H1 (cell line): ENCODE measurements at regions not wholly inside any gene's neighbourhood (a gene's known extent, or its start where the extent isn't known, plus 50 kb on each side); places are given as distances from the start of the nearest gene placed in this dataset.

Experiments
- CTCF ChIA-PET: fragments of 300-600 bp; sonication (Branson Sonifier 250); formaldehyde crosslinking; loops from one replicate; lab custom pipeline; 2021; ENCODE audit not compliant: partially characterized antibody; lab: Charles Lee
- POLR2A ChIA-PET: fragments of 300-600 bp; sonication (Branson Sonifier 250); formaldehyde crosslinking; loops from one replicate; lab custom pipeline; 2021; ENCODE audit warnings: inconsistent platforms; ENCODE audit not compliant: partially characterized antibody; lab: Charles Lee
- DNase-seq, 2 experiments: peaks; one replicate each; pipeline versions ENCODE4 v3.0.0 to v3.0.0-alpha.2; 2010 to 2022; ENCODE audit warnings: low spot score in 2 of 2, low read depth in 1 of 2, mixed read lengths in 1 of 2
- FAIRE-seq: peaks from 2 replicates; lab custom pipeline; 2011; peaks lifted over from hg19 to GRCh38; lab: Jason Lieb, UNC
- H2AFZ ChIP-seq: 2 replicates; pipeline ENCODE4 v1.8.1; 2012; ENCODE audit warnings: low read length, inconsistent platforms
- H2AK5ac ChIP-seq: 2 replicates; pipeline ENCODE4 v1.6.1; 2013; ENCODE audit warnings: low read depth, low read length
- H2BK120ac ChIP-seq: replicated peaks from 2 replicates; pipeline ENCODE3; 2013; ENCODE audit warnings: low read depth, low read length, inconsistent platforms
- H2BK12ac ChIP-seq: 2 replicates; pipeline ENCODE4 v1.6.1; 2013; ENCODE audit warnings: low read depth, low read length
- H2BK15ac ChIP-seq: 2 replicates; pipeline ENCODE4 v1.6.1; 2013; ENCODE audit warnings: low read length
- H2BK20ac ChIP-seq: 2 replicates; pipeline ENCODE4 v1.6.1; 2013; ENCODE audit warnings: low read length
- H2BK5ac ChIP-seq: 2 replicates; pipeline ENCODE4 v1.6.1; 2013; ENCODE audit warnings: low read depth, low read length
- H3K14ac ChIP-seq: 2 replicates; pipeline ENCODE4 v1.6.1; 2013; ENCODE audit warnings: inconsistent platforms; ENCODE audit not compliant: insufficient read length
- H3K18ac ChIP-seq: 2 replicates; pipeline ENCODE4 v1.6.1; 2013; ENCODE audit warnings: low read length; ENCODE audit errors: extremely low read depth
- H3K23ac ChIP-seq: 2 replicates; pipeline ENCODE4 v1.6.1; 2013; ENCODE audit warnings: inconsistent platforms; ENCODE audit not compliant: insufficient read length
- H3K23me2 ChIP-seq: 2 replicates; pipeline ENCODE4 v1.6.1; 2013; ENCODE audit warnings: low read depth, low read length
- H3K27ac ChIP-seq: 2 replicates; pipeline ENCODE4 v1.6.1; 2011; ENCODE audit warnings: low read depth, low read length, inconsistent platforms
- H3K27me3 ChIP-seq, 4 experiments: replicated peaks in 1 of 4; 1 replicate in 1 of 4; 2 replicates in 3 of 4; pipeline versions ENCODE4 v1.6.1 to v1.8.1; 2011 to 2013; ENCODE audit warnings: low read length in 3 of 4, mild to moderate bottlenecking in 3 of 4, inconsistent platforms in 2 of 4, mixed read lengths in 2 of 4, moderate library complexity in 1 of 4; ENCODE audit not compliant: control insufficient read depth in 3 of 4, insufficient read depth in 3 of 4; ENCODE audit errors: extremely low read depth in 1 of 4
- H3K36me3 ChIP-seq, 4 experiments: 2 replicates each; pipeline versions ENCODE4 v1.6.1 to v1.8.1; 2011 to 2013; ENCODE audit warnings: mild to moderate bottlenecking in 4 of 4, low read length in 3 of 4, moderate library complexity in 2 of 4, control low read depth in 1 of 4, inconsistent platforms in 1 of 4; ENCODE audit not compliant: insufficient read depth in 4 of 4, control insufficient read depth in 2 of 4
- H3K4ac ChIP-seq: replicated peaks from 2 replicates; pipeline ENCODE3; 2013; ENCODE audit warnings: low read length, low read depth, mixed read lengths, inconsistent platforms; ENCODE audit not compliant: insufficient read length
- H3K4me1 ChIP-seq, 4 experiments: replicated peaks in 1 of 4; 1 replicate in 1 of 4; 2 replicates in 3 of 4; pipeline versions ENCODE4 v1.6.1 to v1.8.1; 2011 to 2013; ENCODE audit warnings: low read length in 3 of 4, inconsistent platforms in 2 of 4, mixed read lengths in 1 of 4; ENCODE audit not compliant: insufficient read depth in 4 of 4, control insufficient read depth in 3 of 4
- H3K4me2 ChIP-seq, 2 experiments: 2 replicates each; pipeline versions ENCODE4 v1.6.1 to v1.8.1; 2011 to 2013; ENCODE audit warnings: low read depth in 2 of 2, low read length in 2 of 2, control low read depth in 1 of 2, inconsistent platforms in 1 of 2, mild to moderate bottlenecking in 1 of 2; ENCODE audit not compliant: insufficient read depth in 1 of 2
- H3K4me3 ChIP-seq, 4 experiments: fragments of 200-600, 300-600 bp in 1 of 4; sonication (generic), shearing (Covaris generic), sonication (Bioruptor Twin) in 1 of 4; 2 replicates each; pipeline versions ENCODE4 v1.5.1 to v1.8.1; 2011 to 2016; ENCODE audit warnings: low read length in 4 of 4, low read depth in 3 of 4, control low read depth in 2 of 4, inconsistent platforms in 2 of 4, mild to moderate bottlenecking in 2 of 4, mixed read lengths in 1 of 4, moderate library complexity in 1 of 4; ENCODE audit not compliant: insufficient read depth in 2 of 4; ENCODE audit errors: extremely low read depth in 1 of 4
- H3K56ac ChIP-seq: replicated peaks from 2 replicates; pipeline ENCODE3; 2013; ENCODE audit warnings: low read depth, mild to moderate bottlenecking, mixed read lengths, low read length, inconsistent platforms; ENCODE audit not compliant: insufficient read length
- H3K79me1 ChIP-seq: 2 replicates; pipeline ENCODE4 v1.6.1; 2013; ENCODE audit warnings: low read depth, low read length, control low read depth
- H3K79me2 ChIP-seq, 2 experiments: 2 replicates each; pipeline versions ENCODE4 v1.6.1 to v1.8.1; 2012 to 2013; ENCODE audit warnings: low read length in 2 of 2, mild to moderate bottlenecking in 2 of 2, inconsistent platforms in 1 of 2; ENCODE audit not compliant: insufficient read depth in 2 of 2, control insufficient read depth in 1 of 2
- H3K9ac ChIP-seq, 4 experiments: replicated peaks in 1 of 4; 1 replicate in 1 of 4; 2 replicates in 3 of 4; pipeline versions ENCODE4 v1.6.1 to v1.8.1; 2011 to 2013; ENCODE audit warnings: low read depth in 3 of 4, low read length in 3 of 4, control low read depth in 2 of 4, mild to moderate bottlenecking in 2 of 4, moderate library complexity in 2 of 4, inconsistent platforms in 1 of 4; ENCODE audit errors: extremely low read depth in 1 of 4
- H3K9me3 ChIP-seq, 2 experiments: 2 replicates each; pipeline versions ENCODE4 v1.6.1 to v1.8.1; 2012 to 2013; ENCODE audit warnings: mild to moderate bottlenecking in 2 of 2, moderate library complexity in 2 of 2, control low read depth in 1 of 2, inconsistent platforms in 1 of 2, low read depth in 1 of 2, low read length in 1 of 2, mixed read lengths in 1 of 2; ENCODE audit not compliant: insufficient read depth in 2 of 2
- H4K20me1 ChIP-seq, 2 experiments: replicated peaks in 1 of 2; 2 replicates each; pipeline versions ENCODE3 to v1.8.1; 2011 to 2013; ENCODE audit warnings: inconsistent platforms in 2 of 2, low read length in 2 of 2, mild to moderate bottlenecking in 1 of 2; ENCODE audit not compliant: insufficient read depth in 2 of 2, control insufficient read depth in 1 of 2
- H4K5ac ChIP-seq: 2 replicates; pipeline ENCODE4 v1.6.1; 2013; ENCODE audit warnings: low read length, low read depth, mixed read lengths, inconsistent platforms; ENCODE audit not compliant: insufficient read length
- H4K8ac ChIP-seq: 2 replicates; pipeline ENCODE4 v1.8.0; 2013; ENCODE audit warnings: mild to moderate bottlenecking, moderate library complexity, low read length, inconsistent platforms; ENCODE audit not compliant: insufficient read depth; ENCODE audit errors: extremely low read depth
- H4K91ac ChIP-seq: replicated peaks from 2 replicates; pipeline ENCODE3; 2013; ENCODE audit warnings: low read length, mixed read lengths, inconsistent platforms; ENCODE audit not compliant: insufficient read length
- ASH2L ChIP-seq: fragments of 200-600, 300-600 bp; sonication (generic); IDR thresholded peaks from one replicate; pipeline ENCODE4 v1.7.1; 2017; ENCODE audit warnings: low read length
- NANOG ChIP-seq: IDR thresholded peaks from 2 replicates; pipeline ENCODE4 v1.6.1; 2011; ENCODE audit warnings: low read length, low read depth, mild to moderate bottlenecking, inconsistent platforms; ENCODE audit not compliant: insufficient read depth, poor library complexity, severe bottlenecking
- WGBS, 2 experiments: shearing (Covaris generic) in 1 of 2; methylation state at CpG; one replicate each; pipeline versions ENCODE4 v1.1.6 to v1.1.7; 2013 to 2015; ENCODE audit warnings: low lambda C conversion rate in 2 of 2, mixed read lengths in 2 of 2, inconsistent platforms in 1 of 2, low coverage in 1 of 2, missing lambda C conversion rate in 1 of 2; ENCODE audit not compliant: insufficient replicate concordance in 2 of 2, insufficient coverage in 1 of 2, insufficient read length in 1 of 2; ENCODE audit errors: extremely low coverage in 1 of 2, missing lambda C conversion rate in 1 of 2; 5-methylcytosine and 5-hydroxymethylcytosine counted together

DNA sequence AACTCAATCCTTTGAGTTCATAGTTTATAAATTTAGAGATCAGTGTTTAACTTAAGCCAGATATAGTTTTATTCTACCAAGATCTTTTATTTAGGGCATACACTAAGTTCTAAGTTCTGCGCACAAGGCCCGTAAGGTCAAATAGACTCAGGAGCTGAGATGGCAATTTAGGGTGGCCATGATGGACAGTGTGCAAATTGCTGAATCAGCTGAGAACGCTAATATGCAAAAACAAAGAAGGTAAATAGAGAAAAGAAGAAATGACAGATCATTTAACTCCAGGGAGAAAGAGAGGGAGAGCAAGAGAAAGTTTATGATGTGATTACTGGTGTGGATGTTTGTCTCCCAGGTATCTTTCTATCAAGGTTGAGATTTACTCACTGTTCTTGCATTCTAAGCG lies 678.5 kb downstream of the OTOL1 start:
- no peak for TF ChIP-seq ASH2L
- no peak for TF ChIP-seq NANOG
- H3K23ac ChIP-seq, result no peak overlapping the region
- FAIRE-seq (no peak), DNase-seq (no peak)
- H3K56ac ChIP-seq, result no peak overlapping the region
- H4K8ac ChIP-seq, result no peak overlapping the region
- no peak overlapping the region for H4K91ac ChIP-seq
- H2BK12ac ChIP-seq, result no peak overlapping the region
- H3K27ac ChIP-seq, result no peak overlapping the region
- no peak overlapping the region for H2AFZ ChIP-seq
- H3K79me2 ChIP-seq, result no peaks in the 10 kb centered on the region
- no peak overlapping the region for H4K5ac ChIP-seq
- ChIA-PET CTCF (no interaction called here), POLR2A (no interaction called here)
- H3K27me3 ChIP-seq, result no peaks in the 10 kb centered on the region
- no peak overlapping the region for H3K4me3 ChIP-seq
- H3K4ac ChIP-seq, result no peak overlapping the region
- H3K4me2 ChIP-seq, result no peak overlapping the region
- no peaks in the 10 kb centered on the region for H3K79me1 ChIP-seq
- H2BK15ac ChIP-seq, result no peak overlapping the region
- H2AK5ac ChIP-seq, result no peak overlapping the region
- H3K23me2 ChIP-seq, result no peaks in the 10 kb centered on the region
- H3K14ac ChIP-seq, result no peak overlapping the region
- WGBS, 2 experiments, result 92% methylated on average over 4 of the region's 4 CpGs; no CpG with 5 or more reads in 1 of the 2 experiments
- H4K20me1 ChIP-seq, result no peaks in the 10 kb centered on the region
- no peak overlapping the region for H3K18ac ChIP-seq
- H2BK120ac ChIP-seq, result no peak overlapping the region
- H3K9ac ChIP-seq, result no peak overlapping the region
- H3K4me1 ChIP-seq, result no peaks in the 10 kb centered on the region
- H3K9me3 ChIP-seq, result no peaks in the 10 kb centered on the region
- no peak overlapping the region for H2BK20ac ChIP-seq
- H2BK5ac ChIP-seq, result no peak overlapping the region
- H3K36me3 ChIP-seq, result no peaks in the 10 kb centered on the region
